ENCODE measurements at regions not wholly inside any gene's neighbourhood (a gene's known extent, or its start where the extent isn't known, plus 50 kb on each side); places are given as distances from the start of the nearest gene placed in this dataset.
A peak's percentile ranks its signal among the peaks of the same experiment; 100 is the strongest.

GRCh38 chr1:178025613-178026356 lies 55.9 kb upstream of the SEC16B start:
- H3K36me3 ChIP-seq = peaks cover 0 to 68% (median 49%) of the 10 kb centered on the region in 4 donors
- no peaks in the 10 kb centered on the region for H3K4me1 ChIP-seq
- no peak overlapping the region for H3K4me3 ChIP-seq
- H3K27ac ChIP-seq = no peak overlapping the region
- H3K9me3 ChIP-seq = no peaks in the 10 kb centered on the region
- intact Hi-C loops (cut with DNase I; ENCODE audit: low total_unique reads) = no loop called here
- H3K27me3 ChIP-seq = no peaks in the 10 kb centered on the region
- no peak for DNase-seq
- 84 to 94% (median 93%) methylated on average over 9 of the region's 9 CpGs for WGBS, 5 donors
- TF ChIP-seq CTCF (IDR thresholded peaks at IDR 0.05) (no peak), POLR2A (IDR thresholded peaks at IDR 0.05) (no peak), POLR2AphosphoS5 (IDR thresholded peaks at IDR 0.05) (no peak), EP300 (IDR thresholded peaks at IDR 0.05) (no peak)

- no peak for TF ChIP-seq POLR2AphosphoS5 (IDR thresholded peaks at IDR 0.05)
- no peak for TF ChIP-seq POLR2A (IDR thresholded peaks at IDR 0.05)
- TF ChIP-seq EP300 (IDR thresholded peaks at IDR 0.05) = no peak
- no peak for TF ChIP-seq CTCF (IDR thresholded peaks at IDR 0.05)
- H3K4me3 ChIP-seq = no peak overlapping the region
- intact Hi-C loops (cut with DNase I; ENCODE audit: low total_unique reads) = no loop called here
- no peak overlapping the region for H3K27ac ChIP-seq
- 67 to 73% (median 71%) methylated on average over 7 of the region's 7 CpGs for WGBS, 5 donors
- H3K9me3 ChIP-seq = no peaks in the 10 kb centered on the region
- no peaks in the 10 kb centered on the region for H3K27me3 ChIP-seq
- peaks cover 0 to 20% (median 10%) of the 10 kb centered on the region in 4 donors for H3K4me1 ChIP-seq
- no peak for DNase-seq
- H3K36me3 ChIP-seq = peaks cover 0 to 47% (median 30%) of the 10 kb centered on the region in 4 donors
Measured at GRCh38 chr1:178028841-178029481, 59.1 kb upstream of the SEC16B start.

GRCh38 chr1:178030467-178030866 lies 60.6 kb upstream of the SEC16B start:
- Histone ChIP-seq H3K4me1 (peaks cover 0 to 25% (median 10%) of the 10 kb centered on the region in 4 donors), H3K4me3 (no peak overlapping the region), H3K27me3 (no peaks in the 10 kb centered on the region), H3K9me3 (no peaks in the 10 kb centered on the region), H3K27ac (no peak overlapping the region), H3K36me3 (peaks cover 0 to 32% (median 16%) of the 10 kb centered on the region in 4 donors)
- WGBS, 5 donors = 87 to 97% (median 93%) methylated on average over 3 of the region's 3 CpGs
- TF ChIP-seq EP300 (IDR thresholded peaks at IDR 0.05) = no peak
- no peak for TF ChIP-seq POLR2A (IDR thresholded peaks at IDR 0.05)
- no peak for TF ChIP-seq POLR2AphosphoS5 (IDR thresholded peaks at IDR 0.05)
- no peak for TF ChIP-seq CTCF (IDR thresholded peaks at IDR 0.05)
- intact Hi-C loops (cut with DNase I; ENCODE audit: low total_unique reads) = loop anchor here (10.0 kb wide), 1 partner anchor 254 kb away; no protein-coding TSS in a partner anchor
- DNase-seq = no peak

- TF ChIP-seq POLR2A (IDR thresholded peaks at IDR 0.05) (no peak), CTCF (IDR thresholded peaks at IDR 0.05) (peak in 6 of 7 experiments; percentile 26 to 86 (median 74)), EP300 (IDR thresholded peaks at IDR 0.05) (no peak), POLR2AphosphoS5 (IDR thresholded peaks at IDR 0.05) (peak in 1 of 3 donors; percentile 61)
- DNase-seq = peak; percentile 92 to 93
- Histone ChIP-seq H3K4me1 (peaks cover 0 to 25% (median 11%) of the 10 kb centered on the region in 4 donors), H3K4me3 (no peak overlapping the region), H3K36me3 (peaks cover 0 to 20% (median 7%) of the 10 kb centered on the region in 4 donors), H3K27ac (no peak overlapping the region), H3K27me3 (no peaks in the 10 kb centered on the region), H3K9me3 (no peaks in the 10 kb centered on the region)
- intact Hi-C loops (cut with DNase I; ENCODE audit: low total_unique reads) = loop anchor here (10.0 kb wide), 1 partner anchor 253 kb away; no protein-coding TSS in a partner anchor
Measured at GRCh38 chr1:178031856-178032320, 62.0 kb upstream of the RASAL2 start.
